ENCODE measurements at regions not wholly inside any gene's neighbourhood (a gene's known extent, or its start where the extent isn't known, plus 50 kb on each side); places are given as distances from the start of the nearest gene placed in this dataset.

GRCh38 chr16:9402293-9402860 is 310.9 kb downstream of the HAPSTR1 start:
- TF ChIP-seq TCF12 (IDR thresholded peaks at IDR 0.05; ENCODE audit: low read depth) (no peak), EGR1 (IDR thresholded peaks at IDR 0.05) (no peak), REST (IDR thresholded peaks at IDR 0.05; ENCODE audit: low read depth) (peak; percentile 33; the same call in 1 of the 2 replicates), TAF1 (IDR thresholded peaks at IDR 0.05; ENCODE audit: low read depth) (no peak)

GRCh38 chr16:9404811-9405210 is 313.4 kb downstream of the HAPSTR1 start:
- TF ChIP-seq EP300 (IDR thresholded peaks at IDR 0.05; ENCODE audit: borderline replicate concordance) (no peak), ZBTB7A (IDR thresholded peaks at IDR 0.05; ENCODE audit: low read depth) (no peak), TEAD4 (IDR thresholded peaks at IDR 0.05) (no peak), TCF12 (IDR thresholded peaks at IDR 0.05; ENCODE audit: low read depth) (no peak), CEBPB (IDR thresholded peaks at IDR 0.05) (no peak), REST (IDR thresholded peaks at IDR 0.05; ENCODE audit: low read depth) (no peak), FOXM1 (IDR thresholded peaks at IDR 0.05; ENCODE audit: borderline replicate concordance, low read depth) (no peak), NFIC (IDR thresholded peaks at IDR 0.05) (no peak)
- TF ChIP-seq, protein P1, sequence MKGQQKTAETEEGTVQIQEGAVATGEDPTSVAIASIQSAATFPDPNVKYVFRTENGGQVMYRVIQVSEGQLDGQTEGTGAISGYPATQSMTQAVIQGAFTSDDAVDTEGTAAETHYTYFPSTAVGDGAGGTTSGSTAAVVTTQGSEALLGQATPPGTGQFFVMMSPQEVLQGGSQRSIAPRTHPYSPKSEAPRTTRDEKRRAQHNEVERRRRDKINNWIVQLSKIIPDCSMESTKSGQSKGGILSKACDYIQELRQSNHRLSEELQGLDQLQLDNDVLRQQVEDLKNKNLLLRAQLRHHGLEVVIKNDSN (IDR thresholded peaks at IDR 0.05): no peak

DNA sequence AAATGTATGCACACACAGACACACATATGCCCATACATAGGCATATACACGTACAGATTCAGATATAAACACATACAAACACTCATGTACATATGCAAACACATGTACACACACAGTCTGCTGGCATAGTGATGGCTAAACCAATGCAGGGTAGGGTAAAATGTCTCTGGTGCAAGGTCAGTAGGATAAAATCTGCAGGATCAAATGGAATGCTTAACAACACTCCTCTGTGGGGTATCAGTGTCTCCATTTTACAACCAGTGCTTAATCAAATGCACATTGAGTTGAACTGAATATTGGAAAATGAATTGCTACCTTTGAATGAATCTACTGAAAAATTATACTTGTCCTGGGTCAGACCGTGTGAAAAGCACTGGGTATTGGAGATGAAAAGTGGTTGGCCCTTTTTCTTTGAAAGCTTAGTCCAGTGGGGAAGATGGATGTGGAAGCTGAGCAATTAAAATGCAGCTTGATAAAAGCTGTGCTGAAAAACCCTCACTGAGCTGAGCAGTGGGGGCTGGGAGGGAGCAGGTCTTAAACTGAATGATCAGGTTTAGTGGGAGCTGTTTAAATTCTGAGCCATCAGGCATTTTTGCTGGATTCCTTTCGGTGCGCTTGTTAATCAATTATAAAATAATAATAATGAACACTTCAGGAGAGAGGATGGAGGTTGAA is 314.7 kb downstream of the HAPSTR1 start:
- TF ChIP-seq, protein P1 (IDR thresholded peaks at IDR 0.05): no peak
- no peak for TF ChIP-seq YY1 (IDR thresholded peaks at IDR 0.05; ENCODE audit: low read depth)
- no peak for TF ChIP-seq TCF12 (IDR thresholded peaks at IDR 0.05; ENCODE audit: low read depth)
- TF ChIP-seq EP300 (IDR thresholded peaks at IDR 0.05; ENCODE audit: borderline replicate concordance): no peak
- no peak for TF ChIP-seq TAF1 (IDR thresholded peaks at IDR 0.05; ENCODE audit: low read depth)
- no peak for TF ChIP-seq RAD21 (IDR thresholded peaks at IDR 0.05; ENCODE audit: low read depth)

DNA sequence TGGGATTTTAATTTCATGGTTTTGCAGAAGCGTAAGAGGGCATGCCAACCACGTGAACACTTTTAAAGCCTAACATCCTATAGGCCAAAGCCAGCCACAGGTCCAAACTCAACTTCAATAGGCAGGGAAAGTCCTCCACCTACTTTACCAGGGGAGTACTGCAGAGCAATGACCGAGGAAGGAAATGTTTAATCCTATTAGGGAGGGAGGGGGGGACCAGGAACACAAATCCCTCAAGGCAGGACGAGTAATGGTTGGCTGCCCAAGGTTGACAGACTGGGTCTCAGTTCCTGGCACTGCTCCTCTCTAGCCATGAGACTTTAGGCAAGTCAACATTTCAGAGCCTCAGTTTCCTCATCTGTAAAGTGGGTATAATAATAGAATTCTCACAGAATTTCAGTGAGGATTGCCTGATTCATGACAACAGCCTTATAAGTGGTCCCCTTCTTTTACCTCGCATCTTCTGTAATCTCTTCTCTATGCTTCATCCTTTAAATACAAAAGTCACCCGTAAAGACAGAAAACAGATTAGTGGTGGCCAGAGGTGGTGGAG is 315.8 kb downstream of the HAPSTR1 start:
- TF ChIP-seq CREB1 (IDR thresholded peaks at IDR 0.05; ENCODE audit: low read depth) (no peak), FOXM1 (IDR thresholded peaks at IDR 0.05; ENCODE audit: borderline replicate concordance, low read depth) (no peak), REST (IDR thresholded peaks at IDR 0.05; ENCODE audit: low read depth) (no peak), EGR1 (IDR thresholded peaks at IDR 0.05) (no peak), TAF1 (IDR thresholded peaks at IDR 0.05; ENCODE audit: low read depth) (no peak), MAX (IDR thresholded peaks at IDR 0.05) (no peak), ZBTB7A (IDR thresholded peaks at IDR 0.05; ENCODE audit: low read depth) (no peak), NFIC (IDR thresholded peaks at IDR 0.05) (no peak), YY1 (IDR thresholded peaks at IDR 0.05; ENCODE audit: low read depth) (no peak)
- TF ChIP-seq, protein P1 (IDR thresholded peaks at IDR 0.05): no peak

All from Ishikawa (cell line).